ENCODE measurements at regions not wholly inside any gene's neighbourhood (a gene's known extent, or its start where the extent isn't known, plus 50 kb on each side); places are given as distances from the start of the nearest gene placed in this dataset.

GRCh38 chr1:73782901-73783300 is 415.1 kb downstream of the LRRIQ3 start:
- no peak for TF ChIP-seq CTCF (IDR thresholded peaks at IDR 0.05)
- no peak for TF ChIP-seq POLR2A (IDR thresholded peaks at IDR 0.05)

Measured in heart left ventricle (tissue), 13 donors.